Activated T-helper 1 cell treated with anti-CD3 and anti-CD28 coated beads, Interleukin-12 subunit alpha, Interleukin-12 subunit beta, Interleukin-2, Interleukin-4 antibody, amounts not matched to agents 30 ng/mL and 10 ng/mL and 1 ng/mL, durations not matched to agents 14 hours and 24 hours and 36 hours (primary cell): ENCODE measurements at regions not wholly inside any gene's neighbourhood (a gene's known extent, or its start where the extent isn't known, plus 50 kb on each side); places are given as distances from the start of the nearest gene placed in this dataset.
"Not testable (repeated sequence)": the region's sequence is repeated elsewhere in the genome, so short reads cannot be mapped to it uniquely, and the experiment has no call there.

Experiments used
- DNase-seq: peaks from one replicate; pipeline ENCODE4 v3.0.0; 2021; ENCODE audit warnings: low spot score
- H3K27ac Mint-ChIP-seq: one replicate; pipeline ENCODE4 v1.8.0; 2021; ENCODE audit warnings: mild to moderate bottlenecking, mixed read lengths
- H3K27me3 Mint-ChIP-seq: one replicate; pipeline ENCODE4 v1.8.0; 2022; ENCODE audit warnings: mild to moderate bottlenecking, moderate library complexity, mixed read lengths; ENCODE audit not compliant: insufficient read depth
- H3K36me3 Mint-ChIP-seq: one replicate; pipeline ENCODE4 v1.8.0; 2021; ENCODE audit warnings: low read depth, mixed read lengths
- H3K4me1 Mint-ChIP-seq: one replicate; pipeline ENCODE4 v1.8.0; 2021; ENCODE audit warnings: low read depth, mixed read lengths
- H3K4me3 Mint-ChIP-seq: one replicate; pipeline ENCODE4 v1.8.0; 2021; ENCODE audit warnings: mild to moderate bottlenecking, moderate library complexity, mixed read lengths
- H3K9me3 Mint-ChIP-seq: one replicate; pipeline ENCODE4 v1.8.0; 2021; ENCODE audit warnings: mixed read lengths
- intact Hi-C: fragments of 100-400 bp; cut with micrococcal nuclease; formaldehyde crosslinking; loops from one replicate; pipeline ENCODE4 v1.15.1; 2024

- no peak overlapping the region for H3K4me3 Mint-ChIP-seq
- no peaks in the 10 kb centered on the region for H3K36me3 Mint-ChIP-seq
- no peak overlapping the region for H3K27ac Mint-ChIP-seq
These were observed 307.7 kb downstream of the JRKL start for GRCh38 chr11:96697466-96697865.

DNA sequence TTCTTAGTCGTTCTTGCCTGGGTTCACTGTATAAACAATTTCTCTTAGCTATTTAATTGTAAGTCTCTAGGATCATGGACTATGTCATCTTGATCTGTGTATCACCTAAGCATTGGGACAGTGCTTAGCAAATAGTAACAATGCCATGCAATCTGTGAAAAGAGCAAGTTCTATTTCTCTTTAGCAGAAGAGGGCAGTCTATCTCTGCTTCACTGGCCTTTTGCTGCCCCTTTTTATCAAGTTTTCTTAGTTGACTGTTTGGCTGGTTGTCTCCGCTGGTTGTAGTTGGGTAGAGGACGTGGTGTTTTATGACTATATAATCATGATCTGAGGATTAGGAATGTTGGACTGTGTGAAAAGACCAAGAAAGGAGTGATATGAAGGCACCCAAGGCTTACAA lies 315.0 kb downstream of the JRKL start:
- no peak overlapping the region for H3K4me3 Mint-ChIP-seq
- no peak overlapping the region for H3K27ac Mint-ChIP-seq
- intact Hi-C loops = no loop called here
- no peaks in the 10 kb centered on the region for H3K36me3 Mint-ChIP-seq
- no peak for DNase-seq
- H3K27me3 Mint-ChIP-seq = peaks cover 2% of the 10 kb centered on the region
- H3K9me3 Mint-ChIP-seq = no peaks in the 10 kb centered on the region
- no peaks in the 10 kb centered on the region for H3K4me1 Mint-ChIP-seq

More at GRCh38 chr11:96697466-96697865, 307.7 kb downstream of the JRKL start:
- Mint-ChIP-seq H3K27me3 (no peaks in the 10 kb centered on the region), H3K4me1 (no peaks in the 10 kb centered on the region), H3K9me3 (no peaks in the 10 kb centered on the region)
- intact Hi-C loops = no loop called here
- no peak for DNase-seq

GRCh38 chr11:96706761-96707160 lies 316.9 kb downstream of the JRKL start:
- intact Hi-C loops = no loop called here
- Mint-ChIP-seq H3K27ac (no peak overlapping the region), H3K36me3 (no peaks in the 10 kb centered on the region), H3K9me3 (no peaks in the 10 kb centered on the region), H3K27me3 (peaks cover 2% of the 10 kb centered on the region), H3K4me3 (no peak overlapping the region), H3K4me1 (no peaks in the 10 kb centered on the region)
- no peak for DNase-seq

GRCh38 chr11:96707273-96707672 lies 317.5 kb downstream of the JRKL start:
- Mint-ChIP-seq H3K4me1 (no peaks in the 10 kb centered on the region), H3K27me3 (peaks cover 2% of the 10 kb centered on the region), H3K36me3 (no peaks in the 10 kb centered on the region), H3K9me3 (no peaks in the 10 kb centered on the region), H3K4me3 (no peak overlapping the region), H3K27ac (no peak overlapping the region)
- intact Hi-C loops = no loop called here
- no peak for DNase-seq

GRCh38 chr11:96708219-96708878 lies 318.5 kb downstream of the JRKL start:
- DNase-seq = no peak
- Mint-ChIP-seq H3K27ac (no peak overlapping the region), H3K27me3 (peaks cover 2% of the 10 kb centered on the region), H3K4me1 (no peaks in the 10 kb centered on the region), H3K4me3 (no peak overlapping the region), H3K9me3 (no peaks in the 10 kb centered on the region), H3K36me3 (no peaks in the 10 kb centered on the region)
- intact Hi-C loops = no loop called here

GRCh38 chr11:96713301-96713700 lies 323.5 kb downstream of the JRKL start:
- intact Hi-C loops = no loop called here
- H3K27ac Mint-ChIP-seq = no peak overlapping the region
- DNase-seq = no peak
- H3K9me3 Mint-ChIP-seq = no peaks in the 10 kb centered on the region
- peaks cover 2% of the 10 kb centered on the region for H3K27me3 Mint-ChIP-seq
- no peak overlapping the region for H3K4me3 Mint-ChIP-seq
- no peaks in the 10 kb centered on the region for H3K4me1 Mint-ChIP-seq
- no peaks in the 10 kb centered on the region for H3K36me3 Mint-ChIP-seq

DNA sequence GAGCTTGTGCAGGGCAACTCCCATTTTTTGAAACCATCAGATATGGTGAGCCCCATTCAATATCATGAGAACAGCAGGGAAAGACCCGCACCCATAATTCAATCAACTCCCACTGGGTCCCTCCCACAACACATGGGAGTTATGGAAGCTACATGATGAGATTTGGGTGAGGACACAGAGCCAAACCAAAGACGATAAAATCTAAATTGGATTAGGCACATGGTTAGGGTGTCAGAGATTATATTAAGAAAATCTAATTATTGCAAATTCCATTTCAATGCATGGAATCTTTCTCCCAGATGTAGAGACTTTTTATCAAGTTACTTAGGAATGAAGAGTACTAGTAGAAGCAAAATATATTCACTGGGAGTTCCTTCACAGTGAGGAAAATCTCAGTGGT lies 324.9 kb downstream of the JRKL start:
- Mint-ChIP-seq H3K36me3 (no peaks in the 10 kb centered on the region), H3K27ac (no peak overlapping the region), H3K27me3 (no peaks in the 10 kb centered on the region), H3K9me3 (no peaks in the 10 kb centered on the region), H3K4me1 (no peaks in the 10 kb centered on the region), H3K4me3 (no peak overlapping the region)
- no peak for DNase-seq
- intact Hi-C loops = no loop called here

- H3K4me1 Mint-ChIP-seq = no peaks in the 10 kb centered on the region
- no peak overlapping the region for H3K4me3 Mint-ChIP-seq
- H3K9me3 Mint-ChIP-seq = no peaks in the 10 kb centered on the region
- intact Hi-C loops = no loop called here
- no peak for DNase-seq
- no peak overlapping the region for H3K27ac Mint-ChIP-seq
- no peaks in the 10 kb centered on the region for H3K27me3 Mint-ChIP-seq
- H3K36me3 Mint-ChIP-seq = no peaks in the 10 kb centered on the region
These were observed 325.4 kb downstream of the JRKL start for GRCh38 chr11:96715208-96715607.

GRCh38 chr11:96736601-96737000 lies 346.8 kb downstream of the JRKL start:
- DNase-seq = no peak
- no peaks in the 10 kb centered on the region for H3K36me3 Mint-ChIP-seq
- no peaks in the 10 kb centered on the region for H3K4me1 Mint-ChIP-seq
- H3K27me3 Mint-ChIP-seq = no peaks in the 10 kb centered on the region
- intact Hi-C loops = no loop called here
- H3K4me3 Mint-ChIP-seq = no peak overlapping the region
- H3K9me3 Mint-ChIP-seq = no peaks in the 10 kb centered on the region
- H3K27ac Mint-ChIP-seq = no peak overlapping the region

DNA sequence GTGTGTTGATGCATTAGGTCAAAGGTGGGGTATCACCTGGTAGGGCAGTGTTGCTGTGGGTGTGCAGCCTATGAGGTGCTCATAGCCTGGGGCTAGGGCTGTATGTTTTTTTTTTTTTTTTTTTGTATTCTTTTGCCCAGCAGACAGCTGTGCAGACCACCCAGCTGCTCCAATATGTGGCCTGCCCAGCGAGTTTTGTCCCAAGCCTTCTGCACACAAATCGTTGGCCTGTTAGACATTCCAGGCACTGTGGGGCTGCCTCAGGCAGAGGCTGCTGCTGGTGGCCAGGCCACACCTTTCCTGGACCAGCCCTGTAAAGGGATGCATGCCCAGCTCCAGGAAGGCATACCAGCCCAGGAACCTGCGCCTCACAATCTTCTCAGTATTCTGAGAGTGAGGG lies 348.5 kb downstream of the JRKL start:
- no peaks in the 10 kb centered on the region for H3K4me1 Mint-ChIP-seq
- H3K27me3 Mint-ChIP-seq = no peaks in the 10 kb centered on the region
- H3K4me3 Mint-ChIP-seq = no peak overlapping the region
- no peaks in the 10 kb centered on the region for H3K9me3 Mint-ChIP-seq
- intact Hi-C loops = no loop called here
- H3K27ac Mint-ChIP-seq = no peak overlapping the region
- DNase-seq = no peak
- H3K36me3 Mint-ChIP-seq = no peaks in the 10 kb centered on the region

DNA sequence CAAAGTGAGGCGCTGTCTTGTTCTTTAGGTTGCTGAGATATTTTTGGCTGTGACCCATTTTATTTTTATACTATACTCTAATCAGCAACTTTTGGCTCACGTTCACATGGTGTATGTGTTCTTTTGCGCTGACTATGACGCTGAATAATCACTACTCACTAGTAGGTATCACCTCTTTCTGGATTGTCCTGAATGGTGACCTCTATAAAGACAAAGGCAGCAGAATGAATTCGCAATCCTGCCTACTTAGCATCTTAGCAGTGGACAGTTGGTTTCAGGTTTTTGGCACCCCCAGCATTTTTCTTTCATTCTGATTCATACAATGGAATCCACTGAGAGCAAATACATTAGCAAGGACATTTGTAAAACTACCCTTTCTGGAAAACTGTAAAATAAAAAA lies 351.3 kb downstream of the JRKL start:
- no peak overlapping the region for H3K27ac Mint-ChIP-seq
- H3K27me3 Mint-ChIP-seq = no peaks in the 10 kb centered on the region
- intact Hi-C loops = no loop called here
- no peak overlapping the region for H3K4me3 Mint-ChIP-seq
- no peaks in the 10 kb centered on the region for H3K9me3 Mint-ChIP-seq
- no peak for DNase-seq
- no peaks in the 10 kb centered on the region for H3K36me3 Mint-ChIP-seq
- H3K4me1 Mint-ChIP-seq = no peaks in the 10 kb centered on the region

DNA sequence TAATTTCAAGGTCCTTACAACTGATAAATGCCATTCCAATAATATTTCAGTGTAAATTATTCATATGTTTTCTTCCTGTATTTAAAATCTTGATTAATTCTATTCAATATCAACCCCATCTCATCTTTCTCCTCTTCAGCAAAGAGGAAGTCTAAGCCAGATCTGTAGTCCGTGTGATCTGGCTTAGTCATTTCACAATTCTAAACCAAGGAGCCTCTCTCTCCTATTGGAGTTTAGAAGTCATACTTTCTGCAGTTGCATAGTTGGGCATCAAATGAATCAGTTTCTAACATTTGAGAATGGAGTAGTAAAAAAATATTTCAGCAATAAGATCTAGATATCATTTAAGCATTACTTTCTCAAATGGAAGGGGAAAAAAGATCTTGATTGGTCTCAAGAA lies 354.9 kb downstream of the JRKL start:
- H3K4me3 Mint-ChIP-seq = no peak overlapping the region
- no peaks in the 10 kb centered on the region for H3K4me1 Mint-ChIP-seq
- H3K36me3 Mint-ChIP-seq = no peaks in the 10 kb centered on the region
- H3K9me3 Mint-ChIP-seq = no peaks in the 10 kb centered on the region
- intact Hi-C loops = no loop called here
- H3K27ac Mint-ChIP-seq = no peak overlapping the region
- no peaks in the 10 kb centered on the region for H3K27me3 Mint-ChIP-seq
- DNase-seq = no peak

DNA sequence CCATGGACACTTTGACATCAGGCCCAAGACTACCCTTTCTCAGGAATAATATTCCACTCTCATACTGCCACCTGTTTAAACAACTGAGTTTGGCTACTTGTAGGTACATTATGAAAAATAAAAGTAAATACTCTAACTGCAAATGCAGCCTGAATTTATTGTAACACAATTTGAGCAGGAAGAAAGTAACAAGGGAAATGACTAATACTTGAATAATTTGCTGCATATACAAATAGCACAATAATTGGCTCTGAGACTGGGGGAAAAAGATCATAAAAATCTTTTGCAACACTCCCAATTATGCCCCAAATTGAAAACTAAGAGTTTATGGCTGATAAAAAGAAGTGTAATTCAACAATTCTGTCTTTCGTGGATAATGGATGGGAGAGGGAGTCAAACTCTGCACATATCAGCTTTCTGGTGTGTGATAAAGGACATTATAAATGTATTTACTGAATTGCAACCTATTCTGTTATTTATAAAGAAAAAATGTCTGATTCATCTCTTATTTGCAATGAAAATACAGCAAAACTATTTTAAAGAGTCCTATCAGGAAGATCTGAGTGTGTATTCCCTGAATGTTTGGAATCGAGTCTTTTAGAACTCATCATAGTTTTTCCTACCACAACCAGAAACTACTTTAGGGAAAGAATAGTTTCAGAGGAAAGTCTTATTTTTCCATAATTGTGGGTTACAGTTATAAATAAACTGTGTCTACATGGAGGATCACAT lies 359.0 kb downstream of the JRKL start:
- H3K27me3 Mint-ChIP-seq = no peaks in the 10 kb centered on the region
- no peaks in the 10 kb centered on the region for H3K4me1 Mint-ChIP-seq
- no peak overlapping the region for H3K4me3 Mint-ChIP-seq
- no peak for DNase-seq
- no peaks in the 10 kb centered on the region for H3K36me3 Mint-ChIP-seq
- H3K27ac Mint-ChIP-seq = no peak overlapping the region
- no peaks in the 10 kb centered on the region for H3K9me3 Mint-ChIP-seq
- intact Hi-C loops = no loop called here

- DNase-seq, H3K4me1 Mint-ChIP-seq, H3K36me3 Mint-ChIP-seq, H3K4me3 Mint-ChIP-seq, intact Hi-C loops, H3K27me3 Mint-ChIP-seq, H3K9me3 Mint-ChIP-seq, H3K27ac Mint-ChIP-seq: not testable (repeated sequence)
These were observed 362.0 kb downstream of the JRKL start for GRCh38 chr11:96751807-96752206.
